Retina (tissue), 1 donor: ENCODE measurements at regions not wholly inside any gene's neighbourhood (a gene's known extent, or its start where the extent isn't known, plus 50 kb on each side); places are given as distances from the start of the nearest gene placed in this dataset.

Source experiments
- DNase-seq: peaks from one replicate; pipeline ENCODE4 v3.0.0-alpha.2; 2016

DNA sequence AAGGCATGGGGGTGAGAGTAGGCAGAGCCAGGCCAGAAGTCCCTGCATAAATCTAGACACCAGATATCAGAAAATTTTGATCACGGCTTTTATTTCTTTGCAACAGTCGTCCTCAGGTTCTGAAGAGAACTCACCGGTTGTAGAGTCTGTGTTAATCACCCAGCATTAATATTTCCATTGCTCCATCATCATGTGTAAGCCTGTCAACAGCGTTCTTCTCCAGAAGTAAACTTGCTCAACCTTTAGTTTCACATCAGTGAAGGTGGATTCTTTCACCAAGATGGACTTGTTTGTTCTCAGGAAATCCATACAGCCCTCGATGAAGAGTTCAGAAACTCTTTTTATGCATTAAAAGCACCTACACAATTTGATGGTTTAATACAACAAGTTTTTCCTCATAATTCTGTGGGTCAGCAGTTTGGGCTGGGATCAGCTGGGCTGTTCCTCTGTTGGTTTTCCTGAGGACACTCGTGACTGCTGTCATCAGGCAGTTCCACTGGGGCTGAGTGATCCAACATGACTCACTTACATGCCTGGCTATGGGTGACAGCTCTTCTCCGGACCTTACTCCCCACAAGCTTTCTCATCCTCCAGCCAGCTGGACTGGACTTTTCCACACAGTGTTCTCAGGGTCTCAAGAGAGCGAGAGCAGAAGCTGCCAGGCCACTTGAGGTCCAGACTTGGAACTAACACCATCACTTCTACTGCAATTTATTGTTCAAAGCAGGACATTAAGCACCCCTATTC, 303.4 kb downstream of the ZNF621 start:
- DNase-seq: no peak

DNA sequence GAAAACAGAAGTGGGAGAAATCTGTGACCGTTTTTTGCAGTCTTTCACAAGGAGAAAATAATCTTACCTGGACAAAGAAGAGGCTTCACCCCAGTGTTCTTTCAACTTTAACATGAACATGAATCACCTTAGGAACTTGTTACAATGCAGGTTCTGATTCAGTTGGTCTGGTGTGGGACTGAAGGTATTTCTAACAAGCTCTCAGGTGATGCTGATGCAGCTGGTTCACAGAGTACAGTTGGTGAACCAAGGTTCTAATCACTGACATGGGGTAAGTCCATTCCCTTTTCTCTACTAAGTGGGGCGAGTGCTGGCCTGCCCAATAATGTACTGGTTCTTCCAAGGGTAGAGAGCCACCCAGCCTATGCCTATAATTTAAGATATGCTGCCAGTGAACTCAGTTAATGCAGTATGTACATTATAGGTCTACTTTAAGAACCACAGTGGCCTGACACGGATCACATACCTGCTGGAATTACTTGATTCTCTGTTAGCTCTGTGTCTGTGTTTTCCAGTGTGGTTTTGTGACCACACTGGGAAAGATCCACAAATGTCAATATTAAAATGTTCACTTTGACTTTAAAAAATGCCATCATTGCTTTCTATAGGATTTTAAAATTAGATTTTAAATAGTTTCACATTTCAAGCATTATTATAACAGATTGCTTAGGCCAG, 304.1 kb downstream of the ZNF621 start:
- no peak for DNase-seq

DNA sequence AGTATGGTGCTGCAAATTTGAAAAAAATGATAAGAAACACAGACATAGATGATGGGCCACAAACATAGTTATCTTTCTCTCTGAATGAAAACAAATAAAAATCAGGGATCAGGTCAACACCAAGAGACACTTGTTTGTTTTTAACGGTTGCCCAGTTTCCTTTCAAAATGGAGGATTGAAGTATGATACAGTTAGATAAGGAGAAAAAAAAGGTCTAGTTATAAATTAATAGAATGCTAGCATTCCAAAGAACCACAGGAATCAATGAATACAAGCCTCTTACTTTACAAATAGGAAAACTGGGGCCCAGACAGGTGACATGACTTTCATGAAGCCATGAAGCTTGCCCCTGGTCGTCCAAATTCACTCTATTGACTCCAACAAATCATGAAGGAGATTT, 305.1 kb downstream of the ZNF621 start:
- DNase-seq: no peak

DNA sequence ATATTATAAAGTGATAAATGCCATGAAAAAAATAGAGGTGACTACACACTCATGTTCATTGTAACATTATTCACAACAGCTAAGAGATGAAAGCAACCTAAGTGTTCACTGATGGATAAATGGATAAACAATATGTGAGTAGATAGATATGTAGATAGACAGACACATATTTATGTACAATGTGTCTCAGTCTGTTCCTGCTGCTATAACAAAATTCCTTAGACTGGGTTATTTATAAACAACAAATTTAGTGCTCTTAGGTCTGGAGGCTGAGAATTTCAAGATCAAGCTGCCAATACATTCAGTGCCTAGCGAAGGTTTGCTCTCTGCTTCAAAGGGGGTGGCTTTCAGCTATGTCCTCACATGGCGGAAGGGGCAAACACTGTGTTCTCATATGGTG, 312.5 kb downstream of the ZNF621 start:
- no peak for DNase-seq

DNA sequence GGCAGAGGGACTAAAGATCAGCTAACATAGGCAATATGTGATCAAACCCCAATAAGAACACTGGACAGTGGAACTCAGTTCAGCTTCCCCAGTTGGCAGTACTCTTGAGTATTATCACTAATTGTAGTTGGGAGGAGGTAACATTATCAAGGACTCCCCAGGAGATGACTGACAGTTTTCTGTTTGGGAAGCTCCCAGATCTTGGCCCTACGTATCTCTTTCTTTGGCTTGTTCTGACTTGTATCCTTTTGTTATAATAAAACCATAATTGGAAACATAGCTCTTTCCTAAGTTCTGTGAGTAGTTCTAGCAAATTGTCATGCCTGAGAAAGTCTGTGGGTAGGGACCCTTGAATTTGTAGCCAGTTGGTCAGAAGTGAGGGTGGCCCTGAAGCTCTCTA, 316.4 kb downstream of the ZNF621 start:
- DNase-seq: no peak

DNA sequence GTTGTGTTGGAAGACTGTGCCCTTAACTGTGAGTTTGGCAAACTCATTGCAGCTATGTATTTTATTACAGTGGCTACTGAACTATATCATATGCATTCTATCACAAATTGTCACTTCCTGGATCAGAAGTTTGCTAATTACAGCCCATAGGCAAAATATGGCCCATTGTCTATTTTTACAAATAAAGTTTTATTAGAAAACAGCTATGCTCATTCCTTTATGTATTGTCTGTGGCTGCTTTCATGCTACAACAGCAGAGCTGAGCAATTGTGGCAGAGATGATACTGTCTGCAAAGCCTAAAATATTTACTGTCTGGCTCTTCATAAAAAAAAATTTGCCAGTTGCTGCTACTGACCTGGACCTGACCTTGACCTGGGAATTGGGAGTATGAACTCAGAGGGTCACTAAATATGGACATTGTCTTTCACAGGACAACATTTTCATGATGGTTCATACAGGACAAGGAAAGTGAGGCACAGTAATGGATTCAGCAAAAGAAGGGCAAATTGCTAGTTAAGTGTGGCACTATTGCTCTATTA, 316.9 kb downstream of the ZNF621 start:
- DNase-seq: no peak

DNA sequence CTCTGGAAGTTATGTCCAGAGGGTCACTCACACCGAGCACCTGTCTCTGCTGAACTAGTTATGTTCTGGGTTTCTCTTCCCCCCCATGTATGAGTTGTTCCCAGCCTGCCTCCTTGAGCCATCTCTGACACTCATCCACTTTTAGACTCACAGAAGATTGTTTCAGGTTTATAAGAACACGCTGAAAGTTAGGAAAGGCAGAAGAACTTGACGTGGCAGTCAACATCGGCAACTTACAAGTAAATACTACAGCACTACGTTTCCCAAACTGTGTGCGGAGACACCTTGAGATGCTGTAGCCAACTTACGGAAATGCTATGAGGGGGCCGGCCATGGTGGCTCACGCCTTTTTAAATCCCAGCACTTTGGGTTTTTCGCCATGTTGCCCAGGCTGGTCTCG, 318.0 kb downstream of the ZNF621 start:
- no peak for DNase-seq

DNA sequence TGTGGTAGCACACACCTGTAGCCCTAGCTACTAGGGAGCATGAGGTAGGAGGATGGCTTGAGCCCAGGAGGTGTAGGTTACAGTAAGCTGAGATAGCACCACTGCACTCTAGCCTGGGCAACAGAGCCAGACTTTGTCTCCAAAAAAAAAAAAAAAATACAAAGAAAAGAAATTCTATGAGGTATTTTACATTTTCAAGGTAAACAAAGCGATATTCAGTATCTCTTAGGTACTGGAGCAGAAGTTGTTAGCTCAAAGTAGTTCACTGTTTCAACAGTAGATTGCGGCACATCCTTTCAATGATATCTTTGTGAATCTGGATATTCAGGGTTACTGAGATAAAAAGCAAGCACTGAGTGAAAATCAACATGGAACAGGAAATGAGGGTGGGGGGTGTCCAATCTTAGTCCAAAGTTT, 318.5 kb downstream of the ZNF621 start:
- no peak for DNase-seq

DNA sequence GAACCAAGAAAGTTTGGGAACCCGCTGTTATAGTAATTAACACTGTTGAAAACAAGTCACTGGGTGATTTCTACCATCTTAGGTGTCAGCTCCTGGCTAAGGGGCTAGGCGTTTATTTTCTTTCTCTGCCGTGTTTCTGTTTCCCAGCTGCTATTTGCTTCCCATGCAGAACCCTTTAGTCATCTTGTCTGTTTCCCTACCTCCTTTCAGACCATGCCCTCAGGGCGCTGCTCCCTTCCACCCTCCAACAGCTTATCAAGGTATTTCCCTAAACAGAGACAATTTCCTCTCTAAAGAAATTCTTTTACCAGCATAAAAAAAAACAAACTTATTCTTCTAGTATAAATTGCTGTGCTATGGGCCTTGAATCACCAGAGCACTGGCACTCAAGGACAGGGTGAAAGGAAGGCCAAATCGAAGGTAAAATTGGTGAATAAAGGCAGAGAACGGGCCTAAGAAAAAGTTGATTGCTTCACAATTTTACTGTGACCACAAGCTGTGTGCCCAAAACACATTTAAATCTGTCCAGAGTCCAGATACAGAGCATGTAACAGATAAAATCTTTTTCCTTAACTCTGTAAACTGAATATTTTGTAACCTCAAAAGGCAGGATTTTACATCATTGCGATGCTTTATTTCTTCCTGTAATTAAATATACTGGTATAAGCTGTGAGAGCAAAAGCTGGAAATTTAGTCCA, 319.2 kb downstream of the ZNF621 start:
- DNase-seq: no peak

DNA sequence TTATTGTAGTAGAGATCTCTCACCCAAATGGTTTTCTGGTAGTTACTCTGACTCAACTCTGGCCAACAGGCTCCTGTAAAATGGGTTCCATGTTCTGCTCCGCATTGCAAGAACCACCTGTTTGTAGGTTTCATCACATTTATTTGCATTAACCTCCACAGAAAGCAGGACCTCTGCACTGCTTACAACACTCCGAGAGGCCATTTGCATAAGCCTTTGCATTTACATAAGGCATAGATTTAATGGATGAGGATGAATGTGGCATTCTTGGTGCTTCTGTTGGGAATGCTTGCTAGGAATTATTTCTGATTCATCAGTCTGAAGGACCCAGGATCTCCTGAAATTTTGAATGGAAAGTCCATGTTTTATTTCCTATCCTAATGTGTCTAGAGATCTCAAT, 320.1 kb downstream of the ZNF621 start:
- DNase-seq: no peak

DNA sequence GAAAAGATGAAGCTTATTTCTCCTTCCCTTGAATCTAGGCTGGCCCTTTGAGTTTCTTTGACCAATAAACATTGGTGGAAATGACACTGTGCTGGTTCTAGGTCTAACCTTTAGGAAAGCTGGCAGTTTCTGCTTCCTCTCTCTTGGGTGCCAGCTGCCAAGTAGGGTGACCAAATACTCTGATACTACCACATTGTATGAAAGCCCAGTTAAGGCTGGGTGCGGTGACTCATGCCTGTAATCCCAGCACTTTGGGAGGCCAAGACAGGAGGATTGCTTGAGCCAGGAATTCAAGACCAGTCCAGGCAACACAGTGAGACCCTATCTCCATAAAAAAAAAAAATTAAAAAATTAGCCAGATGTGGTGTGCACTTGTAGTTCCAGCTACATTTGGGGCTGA, 320.7 kb downstream of the ZNF621 start:
- no peak for DNase-seq

DNA sequence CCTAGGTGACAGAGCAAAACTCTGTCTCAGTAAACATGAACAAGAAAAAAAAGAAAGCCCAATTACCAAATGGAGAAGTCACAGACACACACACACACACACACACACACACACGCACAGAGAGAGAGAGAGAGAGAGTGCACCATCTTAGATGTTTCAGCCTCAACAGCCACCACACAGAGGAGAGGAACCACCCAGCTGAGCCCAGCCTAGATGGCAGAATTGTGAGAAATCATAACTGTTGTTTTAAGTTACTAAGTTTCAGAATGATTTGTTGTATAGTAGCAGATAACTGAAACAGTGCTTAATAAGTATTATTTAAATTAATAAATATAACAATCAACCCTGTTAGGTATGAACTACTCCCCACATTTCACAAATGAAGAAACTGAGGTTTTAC, 321.2 kb downstream of the ZNF621 start:
- DNase-seq: no peak

DNA sequence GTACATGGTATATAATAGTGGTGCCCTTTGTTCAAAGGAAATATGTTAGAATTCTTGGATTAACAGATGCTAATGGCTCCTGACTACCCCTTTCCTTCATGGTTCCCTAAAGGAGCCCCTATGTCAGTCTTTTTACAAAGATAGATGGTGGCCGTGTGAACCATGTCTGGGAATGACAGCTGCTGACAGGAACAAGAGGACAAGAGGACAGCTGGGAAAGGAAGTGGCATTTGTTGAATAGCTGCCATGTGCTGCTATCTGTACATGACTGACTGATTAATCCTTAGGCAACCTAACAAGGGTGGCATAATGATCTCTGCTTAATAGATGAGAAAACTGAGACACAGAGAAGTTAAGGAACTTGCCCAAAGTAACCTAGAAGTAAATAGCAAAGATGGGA, 321.7 kb downstream of the ZNF621 start:
- no peak for DNase-seq

DNA sequence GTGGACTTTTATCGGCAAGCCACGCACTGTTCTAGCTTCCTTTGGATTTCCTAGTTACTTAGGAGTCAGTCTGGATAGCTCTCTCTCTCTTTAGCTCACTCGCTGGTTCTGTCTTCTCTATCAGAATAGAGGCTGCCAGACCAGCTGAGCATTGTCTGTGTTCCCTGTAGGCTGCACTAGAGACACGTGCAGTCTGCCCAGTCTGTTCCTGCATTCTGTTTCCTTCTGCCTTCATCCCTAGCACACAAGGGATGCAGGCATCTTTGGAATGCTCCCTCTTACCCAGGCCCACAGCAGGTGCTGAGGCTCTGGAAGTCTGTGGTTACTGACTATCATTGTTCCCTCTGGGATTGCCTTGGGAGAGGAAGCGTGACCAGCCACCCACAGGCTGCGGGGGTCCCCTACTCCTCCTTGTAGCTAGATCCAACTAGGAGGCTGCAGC, 322.8 kb downstream of the ZNF621 start:
- DNase-seq: peak; percentile 43

DNA sequence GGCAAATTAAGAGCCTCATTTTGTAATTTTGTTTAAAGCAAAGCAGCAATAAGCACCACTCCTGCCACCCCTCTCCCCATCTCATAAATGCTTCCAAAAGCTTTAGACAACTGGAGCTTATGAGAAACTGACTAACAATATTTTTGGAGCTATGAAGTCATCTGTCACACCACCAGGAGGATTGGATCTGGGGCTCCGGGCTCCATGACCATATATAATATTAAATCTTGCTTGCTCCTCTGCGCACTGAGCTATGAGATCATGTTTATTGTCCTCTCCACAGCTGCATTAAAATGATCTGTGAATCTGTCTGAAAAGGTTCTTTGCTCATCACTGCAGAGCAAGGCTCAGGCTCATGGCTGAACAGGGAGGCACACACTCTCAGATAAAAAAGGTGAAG, 323.7 kb downstream of the ZNF621 start:
- no peak for DNase-seq

DNA sequence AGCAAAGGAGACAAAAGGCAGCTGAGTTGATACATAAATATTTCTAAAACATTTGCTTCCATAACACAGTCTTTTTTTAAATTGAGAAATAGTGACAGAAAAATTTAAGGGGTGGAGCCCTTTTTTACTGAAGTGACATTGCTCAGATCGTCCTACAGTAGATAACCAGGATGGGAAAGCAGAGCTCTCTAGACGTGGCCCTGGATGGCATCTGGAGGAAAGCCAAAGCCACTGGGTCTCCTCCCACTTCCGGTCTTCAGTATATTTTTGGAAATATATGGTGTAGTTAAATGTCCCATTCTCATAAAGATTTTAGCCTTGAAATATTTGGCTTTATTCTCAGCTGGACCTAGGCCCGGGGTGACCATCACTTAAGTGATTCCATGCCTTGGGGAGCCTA, 326.1 kb downstream of the ZNF621 start:
- DNase-seq: no peak

DNA sequence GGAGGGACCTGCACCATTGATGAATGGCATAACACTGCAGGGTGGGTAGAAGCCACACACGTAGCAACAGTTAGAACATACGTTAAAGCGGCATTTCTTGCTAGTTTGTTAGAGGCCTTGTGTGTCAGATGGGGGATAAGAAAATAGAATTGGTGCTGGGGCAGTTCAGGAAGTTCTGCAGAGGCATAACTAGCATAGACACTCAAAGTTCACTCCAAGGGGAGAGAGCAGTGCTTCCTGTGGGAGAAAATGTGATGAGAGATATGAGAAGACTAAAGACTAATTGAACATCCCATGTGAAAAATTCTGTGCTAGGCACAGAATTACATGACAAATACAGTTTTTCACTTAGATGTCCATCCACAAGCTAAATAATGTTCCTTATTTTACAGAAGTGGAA, 327.1 kb downstream of the ZNF621 start:
- no peak for DNase-seq

DNA sequence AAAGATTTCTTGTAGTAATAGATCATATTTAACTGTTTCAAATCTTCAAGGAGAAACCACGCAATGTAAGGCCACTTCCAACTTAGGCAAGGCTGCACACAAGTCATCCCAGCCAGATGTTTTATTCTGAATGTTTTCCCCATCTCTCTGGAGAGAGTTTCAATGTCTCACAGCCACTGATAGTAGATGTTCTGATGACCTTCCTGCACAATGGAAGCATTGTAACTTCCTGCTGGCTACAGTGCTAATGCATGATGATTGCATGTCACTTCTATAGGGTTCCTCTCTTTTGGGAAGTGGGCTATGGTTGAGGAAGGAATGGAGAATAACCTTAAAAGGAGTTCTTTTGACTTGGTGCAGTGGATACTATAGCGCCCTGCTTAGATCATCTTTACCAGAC, 328.0 kb downstream of the ZNF621 start:
- DNase-seq: no peak

DNA sequence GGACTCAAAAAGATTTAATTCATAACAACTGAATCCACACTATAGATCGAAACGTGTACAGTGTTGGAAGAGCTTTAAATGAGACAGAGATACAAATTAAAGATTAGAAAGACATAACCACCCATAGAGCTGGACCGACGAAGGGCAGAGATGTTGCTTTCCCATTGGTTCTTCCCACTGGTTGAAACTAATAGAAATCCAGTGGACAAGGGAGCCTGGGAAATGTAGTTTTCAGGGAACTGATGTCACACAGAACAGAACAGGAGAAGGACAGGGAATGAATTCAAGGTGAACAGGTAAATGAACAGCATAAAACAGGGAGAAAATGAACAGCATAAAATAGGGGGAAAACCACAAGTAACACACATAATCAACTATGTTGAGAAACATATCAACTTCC, 328.7 kb downstream of the ZNF621 start:
- no peak for DNase-seq

DNA sequence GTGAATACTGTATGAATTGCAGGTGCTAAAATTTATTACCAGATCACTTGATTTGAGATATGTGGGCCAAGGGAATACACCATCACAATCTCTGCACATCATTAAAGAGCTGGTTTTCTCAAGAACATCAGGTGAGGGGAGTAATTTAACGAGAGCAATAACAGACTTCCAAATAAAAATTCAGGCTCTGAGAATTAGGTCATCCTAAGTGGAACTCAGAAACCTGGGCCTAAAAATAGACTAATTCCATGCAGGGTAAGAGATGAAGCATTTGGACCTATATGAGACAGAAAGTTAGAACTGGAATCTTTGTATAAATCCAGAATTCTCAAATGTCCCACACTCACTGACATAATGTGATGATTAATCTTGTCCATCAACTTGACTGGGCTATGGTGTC, 331.1 kb downstream of the ZNF621 start:
- DNase-seq: no peak

DNA sequence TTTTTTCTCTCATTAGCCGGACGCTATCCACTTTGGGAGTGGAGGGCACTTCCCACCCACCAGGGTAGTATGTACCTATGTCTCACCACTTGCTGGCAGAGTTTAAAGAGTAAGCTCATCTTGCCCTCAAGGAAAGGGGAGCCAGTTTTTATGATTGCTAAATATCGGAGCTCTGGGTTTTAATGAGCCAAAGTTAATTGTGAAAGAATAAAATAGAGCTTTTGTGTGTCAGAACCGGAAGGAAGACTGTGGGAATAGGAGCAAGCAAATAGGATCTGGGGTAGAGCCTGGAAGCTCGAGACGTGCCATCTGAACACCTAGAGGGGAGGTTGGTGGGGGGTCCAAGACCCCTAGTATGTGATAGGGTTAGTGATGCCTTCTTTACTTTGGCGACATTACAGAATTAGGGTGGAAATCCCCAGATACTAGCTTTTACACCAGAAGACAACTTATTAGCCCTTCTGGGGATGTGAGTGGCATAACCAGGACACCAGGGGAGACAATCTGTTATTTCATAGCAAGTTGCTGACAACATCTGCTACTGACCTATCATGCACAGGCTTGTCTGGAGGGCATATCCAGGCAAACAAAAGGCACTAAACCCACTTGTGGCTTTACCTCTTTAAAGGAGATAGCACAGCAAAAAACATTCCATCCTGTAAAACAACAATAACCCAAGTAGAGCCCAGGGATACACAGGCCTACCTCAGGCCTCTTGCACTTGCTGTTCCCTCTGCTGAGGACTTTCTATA, 333.8 kb downstream of the ZNF621 start:
- DNase-seq: no peak

DNA sequence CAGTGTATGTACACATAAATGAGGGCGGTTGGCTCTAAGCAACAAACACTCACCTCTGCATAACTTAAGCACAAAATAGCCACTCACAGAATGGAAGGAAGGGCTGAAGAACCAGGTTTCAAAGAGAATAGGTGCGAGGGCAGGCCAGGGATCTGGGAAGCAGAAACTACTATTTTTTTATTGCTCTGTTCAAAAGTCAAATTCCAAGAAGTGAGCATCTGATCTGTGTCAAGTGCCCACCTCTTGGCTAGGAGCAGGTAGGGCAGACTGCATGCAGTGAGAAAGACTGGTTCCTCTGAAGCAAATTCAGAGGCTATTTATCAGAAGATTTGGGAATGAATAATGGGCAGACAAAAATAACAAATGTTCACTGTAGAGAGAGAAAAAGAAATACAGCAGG, 336.4 kb upstream of the CTNNB1 start:
- no peak for DNase-seq

DNA sequence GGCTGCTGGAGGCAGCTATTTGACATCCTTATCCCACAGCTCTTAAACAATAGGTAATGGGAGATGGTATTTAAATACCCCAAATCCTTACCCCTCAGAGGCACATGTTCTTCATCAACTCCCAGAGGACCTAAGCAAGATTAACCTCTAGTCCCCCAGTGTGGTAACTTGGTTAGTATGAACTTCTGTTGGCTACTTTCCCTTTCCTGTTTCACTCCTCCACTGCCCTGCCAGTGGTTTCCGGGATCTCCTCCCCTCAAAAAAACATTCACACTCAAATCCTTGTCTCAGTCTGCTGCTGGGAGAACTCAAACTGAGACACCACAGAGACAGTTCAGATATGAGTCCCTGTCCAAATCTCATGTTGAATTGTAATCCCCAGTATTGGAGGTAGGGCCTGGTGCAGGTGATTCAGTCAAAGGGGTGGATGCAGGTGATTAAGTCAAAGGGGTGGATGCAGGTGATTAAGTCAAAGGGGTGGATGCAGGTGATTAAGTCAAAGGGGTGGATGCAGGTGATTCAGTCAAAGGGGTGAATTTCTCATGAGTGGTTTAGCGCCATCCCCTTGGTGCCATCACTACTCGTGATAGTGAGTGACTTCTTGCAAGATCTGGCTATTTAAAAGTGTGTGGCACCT, 335.0 kb upstream of the CTNNB1 start:
- DNase-seq: no peak
